H9 (cell line): ENCODE measurements at regions not wholly inside any gene's neighbourhood (a gene's known extent, or its start where the extent isn't known, plus 50 kb on each side); places are given as distances from the start of the nearest gene placed in this dataset.

Source experiments
- DNase-seq: peaks from one replicate; pipeline ENCODE4 v3.0.0-alpha.2; 2017
- H2AFZ ChIP-seq: one replicate; pipeline ENCODE4 v1.6.1; 2013; ENCODE audit warnings: mild to moderate bottlenecking, low read length, control low read depth, moderate library complexity
- H2AK5ac ChIP-seq: 2 replicates; pipeline ENCODE4 v1.6.1; 2013; ENCODE audit warnings: low read length, control low read depth, mixed read lengths; ENCODE audit not compliant: insufficient read length
- H2BK120ac ChIP-seq: one replicate; pipeline ENCODE4 v1.6.1; 2013; ENCODE audit warnings: low read depth, mild to moderate bottlenecking, low read length, control low read depth, inconsistent platforms; ENCODE audit not compliant: poor library complexity, severe bottlenecking
- H2BK12ac ChIP-seq: 2 replicates; pipeline ENCODE4 v1.6.1; 2013; ENCODE audit warnings: low read length, control low read depth, mixed read lengths, low read depth; ENCODE audit not compliant: insufficient read length
- H2BK15ac ChIP-seq: 2 replicates; pipeline ENCODE4 v1.6.1; 2013; ENCODE audit warnings: low read depth, low read length, control low read depth
- H2BK20ac ChIP-seq: one replicate; pipeline ENCODE4 v1.6.1; 2013; ENCODE audit warnings: low read depth, mild to moderate bottlenecking, low read length, control low read depth, inconsistent platforms; ENCODE audit not compliant: poor library complexity, severe bottlenecking
- H2BK5ac ChIP-seq: 2 replicates; pipeline ENCODE4 v1.6.1; 2013; ENCODE audit warnings: low read length, control low read depth, mixed read lengths; ENCODE audit not compliant: insufficient read length
- H3K14ac ChIP-seq: 2 replicates; pipeline ENCODE4 v1.6.1; 2013; ENCODE audit warnings: low read length, control low read depth; ENCODE audit not compliant: insufficient read depth
- H3K18ac ChIP-seq: 2 replicates; pipeline ENCODE4 v1.6.1; 2013; ENCODE audit warnings: low read depth, mild to moderate bottlenecking, mixed read lengths, low read length, control low read depth; ENCODE audit not compliant: insufficient read length
- H3K23ac ChIP-seq: 2 replicates; pipeline ENCODE4 v1.6.1; 2013; ENCODE audit warnings: low read length, control low read depth, mixed read lengths, low read depth; ENCODE audit not compliant: insufficient read length
- H3K23me2 ChIP-seq: 2 replicates; pipeline ENCODE4 v1.6.1; 2013; ENCODE audit warnings: low read depth, mild to moderate bottlenecking, mixed read lengths, low read length, control low read depth; ENCODE audit not compliant: insufficient read length, poor library complexity, severe bottlenecking
- H3K27ac ChIP-seq: 2 replicates; pipeline ENCODE4 v1.5.1; 2013; ENCODE audit warnings: low read length, control low read depth, mixed read lengths, low read depth; ENCODE audit not compliant: insufficient read length
- H3K27me3 ChIP-seq: 2 replicates; pipeline ENCODE4 v1.6.1; 2013; ENCODE audit warnings: low read length, control low read depth, inconsistent platforms; ENCODE audit not compliant: insufficient read depth
- H3K4ac ChIP-seq: 2 replicates; pipeline ENCODE4 v1.6.1; 2013; ENCODE audit warnings: low read depth, mild to moderate bottlenecking, control low read depth, inconsistent platforms, low read length, moderate library complexity
- H3K4me1 ChIP-seq: 2 replicates; pipeline ENCODE4 v1.6.1; 2013; ENCODE audit warnings: low read length, control low read depth, inconsistent platforms; ENCODE audit not compliant: insufficient read depth
- H3K4me2 ChIP-seq: 2 replicates; pipeline ENCODE4 v1.6.1; 2013; ENCODE audit warnings: low read length, control low read depth, mixed read lengths; ENCODE audit not compliant: insufficient read length, insufficient read depth
- H3K56ac ChIP-seq: 2 replicates; pipeline ENCODE4 v1.6.1; 2013; ENCODE audit warnings: low read depth, mild to moderate bottlenecking, mixed read lengths, low read length, control low read depth; ENCODE audit not compliant: insufficient read length
- H3K79me1 ChIP-seq: 2 replicates; pipeline ENCODE4 v1.6.1; 2013; ENCODE audit warnings: low read depth, mild to moderate bottlenecking, moderate library complexity, low read length, control low read depth, inconsistent platforms; ENCODE audit not compliant: insufficient read depth, poor library complexity, severe bottlenecking
- H3K79me2 ChIP-seq: 2 replicates; pipeline ENCODE4 v1.6.1; 2013; ENCODE audit warnings: low read length, control low read depth, inconsistent platforms; ENCODE audit not compliant: insufficient read depth
- H3K9ac ChIP-seq: 2 replicates; pipeline ENCODE4 v1.6.1; 2013; ENCODE audit warnings: low read length, control low read depth, mixed read lengths; ENCODE audit not compliant: insufficient read length; ENCODE audit errors: extremely low read depth
- H3K9me3 ChIP-seq: one replicate; pipeline ENCODE4 v1.6.1; 2013; ENCODE audit warnings: low read depth, low read length, inconsistent platforms; ENCODE audit not compliant: control insufficient read depth
- H3T11ph ChIP-seq: one replicate; pipeline ENCODE4 v1.6.1; 2013; ENCODE audit warnings: mild to moderate bottlenecking, low read length, control low read depth, inconsistent platforms
- H4K20me1 ChIP-seq: one replicate; pipeline ENCODE4 v1.6.1; 2013; ENCODE audit not compliant: control insufficient read depth, insufficient read length, insufficient read depth
- H4K5ac ChIP-seq: 2 replicates; pipeline ENCODE4 v1.6.1; 2013; ENCODE audit warnings: low read depth, mild to moderate bottlenecking, mixed read lengths, low read length, control low read depth; ENCODE audit not compliant: insufficient read length
- H4K8ac ChIP-seq: replicated peaks from 2 replicates; pipeline ENCODE4 v1.6.1; 2013; ENCODE audit warnings: low read length, control low read depth, mixed read lengths, low read depth; ENCODE audit not compliant: insufficient read length
- H4K91ac ChIP-seq: 2 replicates; pipeline ENCODE4 v1.6.1; 2013; ENCODE audit warnings: low read depth, mild to moderate bottlenecking, moderate library complexity, mixed read lengths, low read length, control low read depth; ENCODE audit not compliant: insufficient read length
- H3K27ac Mint-ChIP-seq, 3 experiments: 2 replicates in 2 of 3; 3 replicates in 1 of 3; pipeline ENCODE4 v1.8.0; 2020 to 2021; ENCODE audit warnings: mixed read lengths in 3 of 3, mild to moderate bottlenecking in 1 of 3, moderate library complexity in 1 of 3
- H3K27me3 Mint-ChIP-seq: 2 replicates; pipeline ENCODE4 v1.8.0; 2021; ENCODE audit warnings: low read depth, mild to moderate bottlenecking, moderate library complexity, mixed read lengths
- H3K36me3 Mint-ChIP-seq, 3 experiments: 2 replicates in 2 of 3; 3 replicates in 1 of 3; pipeline ENCODE4 v1.8.0; 2020 to 2021; ENCODE audit warnings: low read depth in 3 of 3, mixed read lengths in 3 of 3; ENCODE audit not compliant: insufficient read depth in 1 of 3
- H3K4me1 Mint-ChIP-seq, 2 experiments: 2 replicates each; pipeline ENCODE4 v1.8.0; 2020; ENCODE audit warnings: mixed read lengths in 2 of 2
- H3K4me3 Mint-ChIP-seq, 2 experiments: 2 replicates in 1 of 2; 3 replicates in 1 of 2; pipeline ENCODE4 v1.8.0; 2020 to 2021; ENCODE audit warnings: mild to moderate bottlenecking in 2 of 2, mixed read lengths in 2 of 2, moderate library complexity in 1 of 2
- H3K9me3 Mint-ChIP-seq, 2 experiments: 2 replicates in 1 of 2; 3 replicates in 1 of 2; pipeline ENCODE4 v1.8.0; 2020; ENCODE audit warnings: mild to moderate bottlenecking in 2 of 2, mixed read lengths in 2 of 2, moderate library complexity in 1 of 2
- CTCF ChIP-seq: fragments of 200-600 bp; sonication (generic); conservative IDR thresholded peaks from 3 replicates; pipeline ENCODE4 v1.8.0; 2021; ENCODE audit warnings: antibody characterized with exemption, mild to moderate bottlenecking
- whole genome bisulfite sequencing: extraction: QIAGEN DNeasy Blood & Tissue Kit; methylation state at CpG from one replicate; pipeline ENCODE4 v1.1.7; 2013; ENCODE audit warnings: missing lambda C conversion rate, low lambda C conversion rate, mixed read lengths; ENCODE audit not compliant: insufficient read length; ENCODE audit errors: extremely low coverage; 5-methylcytosine and 5-hydroxymethylcytosine counted together

DNA sequence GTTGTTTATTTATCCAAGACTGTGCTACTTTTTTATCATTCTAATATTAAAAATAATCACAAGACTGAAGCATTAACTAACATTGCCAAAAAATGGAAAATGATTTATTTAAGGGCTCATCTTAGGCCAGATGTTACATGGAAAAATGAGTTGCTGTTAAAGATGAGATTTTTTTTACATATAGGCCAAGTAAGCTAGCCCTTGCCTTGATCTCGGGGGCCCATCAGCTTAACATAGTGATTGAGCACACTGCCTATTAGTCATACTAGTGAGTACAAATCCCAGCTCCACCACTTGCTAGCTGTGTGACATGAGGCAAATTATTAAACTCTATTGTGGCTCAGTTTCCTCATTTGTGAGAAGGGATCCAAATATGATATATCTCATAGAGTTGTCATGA, 275.9 kb upstream of the SNX7 start:
- no peak overlapping the region for H2BK5ac ChIP-seq
- H3K9ac ChIP-seq = no peak overlapping the region
- H3K27me3 ChIP-seq = no peaks in the 10 kb centered on the region
- no peak overlapping the region for H2BK15ac ChIP-seq
- no peak overlapping the region for H3K56ac ChIP-seq
- no peak for DNase-seq
- no peak overlapping the region for H3K4me3 Mint-ChIP-seq
- H3K4me1 ChIP-seq = no peaks in the 10 kb centered on the region
- no peaks in the 10 kb centered on the region for H3K9me3 ChIP-seq
- no peaks in the 10 kb centered on the region for H3K79me2 ChIP-seq
- H4K5ac ChIP-seq = no peak overlapping the region
- H3K27ac ChIP-seq = no peak overlapping the region
- H2BK120ac ChIP-seq = no peak overlapping the region
- H3K18ac ChIP-seq = no peak overlapping the region
- H3K14ac ChIP-seq = no peak overlapping the region
- H2AFZ ChIP-seq = no peak overlapping the region
- no peak overlapping the region for H2BK12ac ChIP-seq
- no peak overlapping the region for H3K23ac ChIP-seq
- H3K4me2 ChIP-seq = no peak overlapping the region
- H4K20me1 ChIP-seq = no peaks in the 10 kb centered on the region
- H3K36me3 Mint-ChIP-seq = no peaks in the 10 kb centered on the region
- H3K27me3 Mint-ChIP-seq = no peaks in the 10 kb centered on the region; the same call in 1 of the 2 replicates
- no peaks in the 10 kb centered on the region for H3K79me1 ChIP-seq
- H2BK20ac ChIP-seq = no peak overlapping the region
- WGBS = no CpG with 5 or more reads among the region's 1 CpG
- H3K9me3 Mint-ChIP-seq = no peaks in the 10 kb centered on the region
- H3K4me1 Mint-ChIP-seq = no peaks in the 10 kb centered on the region
- no peak overlapping the region for H3T11ph ChIP-seq
- no peaks in the 10 kb centered on the region for H3K23me2 ChIP-seq
- H3K4ac ChIP-seq = no peak overlapping the region
- TF ChIP-seq CTCF = no peak
- H4K91ac ChIP-seq = no peak overlapping the region
- no peak overlapping the region for H2AK5ac ChIP-seq
- no peak overlapping the region for H3K27ac Mint-ChIP-seq
- H4K8ac ChIP-seq = no peak overlapping the region
